ENCODE measurements at regions not wholly inside any gene's neighbourhood (a gene's known extent, or its start where the extent isn't known, plus 50 kb on each side); places are given as distances from the start of the nearest gene placed in this dataset.
A peak's percentile ranks its signal among the peaks of the same experiment; 100 is the strongest.
"Not testable (repeated sequence)": the region's sequence is repeated elsewhere in the genome, so short reads cannot be mapped to it uniquely, and the experiment has no call there.

DNA sequence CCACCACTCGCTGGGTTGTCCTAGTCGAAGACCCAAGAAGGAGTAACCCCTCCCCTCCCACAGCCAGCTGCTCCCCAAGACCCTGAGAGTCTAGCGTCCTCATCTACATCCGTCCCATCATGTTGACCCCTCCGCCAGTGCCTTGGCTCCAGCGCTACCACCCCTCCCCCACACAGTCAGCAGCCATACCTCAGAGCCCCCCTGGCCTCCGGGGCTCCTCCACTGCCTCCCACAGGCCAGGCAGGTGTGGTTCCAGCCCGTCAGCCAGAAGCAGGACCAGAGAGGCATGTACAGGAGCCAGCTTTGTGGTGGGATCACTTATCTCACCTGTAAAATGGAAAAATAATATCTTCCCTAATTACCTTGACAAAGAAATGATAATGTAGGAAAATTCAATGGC is 51.5 kb upstream of the PHF21B start:
- DNase-seq: no peak

DNA sequence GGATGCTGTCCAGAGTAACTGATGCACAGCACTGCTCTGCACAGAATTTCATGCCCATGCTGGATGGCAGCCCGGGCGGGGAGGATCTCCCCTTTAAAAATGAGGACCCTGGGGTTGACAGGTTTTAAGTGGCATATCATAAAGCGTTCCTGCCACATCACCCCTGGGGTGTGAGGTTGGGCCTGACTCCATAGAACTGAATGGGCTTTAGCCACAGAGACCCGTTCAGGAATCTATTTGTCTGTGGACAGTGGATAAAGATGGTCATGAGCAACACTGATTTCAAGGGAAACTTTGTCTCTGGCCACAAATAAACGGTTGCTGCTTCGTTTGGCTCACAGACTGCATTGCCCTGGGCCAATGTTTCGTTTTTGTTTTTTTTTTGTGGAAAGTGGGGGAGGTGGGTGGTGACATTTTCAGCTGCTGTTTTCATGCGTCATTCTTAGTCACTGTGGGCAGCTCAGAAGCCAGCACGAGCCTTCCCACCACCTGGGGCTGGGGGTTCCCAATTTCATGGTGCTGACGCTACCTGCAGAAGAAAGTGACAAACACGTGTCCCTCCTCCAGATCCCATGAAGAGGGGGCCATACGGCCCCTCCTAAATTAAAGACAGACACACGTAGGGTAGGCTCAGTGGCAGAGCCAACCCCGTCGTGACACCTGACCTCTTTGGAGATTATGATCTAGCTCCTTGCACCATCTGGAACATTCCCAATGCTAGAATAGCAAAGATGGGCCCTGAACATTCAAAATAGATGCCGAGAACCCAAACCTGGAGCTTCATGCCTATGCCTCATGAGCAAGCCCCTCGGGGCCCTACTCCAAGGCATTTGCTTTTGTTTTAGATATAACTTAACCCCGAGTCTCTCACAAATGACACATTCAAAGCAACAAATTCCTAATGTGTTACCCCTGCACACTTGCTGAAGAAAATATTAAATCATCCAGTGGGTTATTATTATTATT is 54.8 kb upstream of the PHF21B start:
- peak; percentile 3 to 43 for DNase-seq

DNA sequence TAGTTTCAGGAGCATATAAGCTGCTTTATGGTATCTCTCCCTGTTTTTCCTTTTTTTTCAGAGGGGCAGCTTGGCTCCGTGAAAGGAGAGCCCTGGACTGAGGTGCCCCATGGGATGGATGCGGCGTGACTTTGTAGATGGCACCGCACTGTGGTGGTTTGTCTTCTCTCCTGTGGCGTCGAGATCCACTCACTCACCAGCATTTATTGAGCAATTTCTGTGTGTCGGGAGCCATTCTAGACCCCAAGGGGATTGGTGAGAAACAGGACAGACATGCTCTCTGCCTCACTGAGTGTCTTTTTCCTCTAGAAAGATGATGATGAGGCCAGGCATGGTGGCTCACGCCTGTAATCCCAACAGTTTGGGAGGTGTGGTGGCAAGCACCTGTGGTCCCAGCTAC is 55.9 kb upstream of the PHF21B start:
- DNase-seq: no peak

DNA sequence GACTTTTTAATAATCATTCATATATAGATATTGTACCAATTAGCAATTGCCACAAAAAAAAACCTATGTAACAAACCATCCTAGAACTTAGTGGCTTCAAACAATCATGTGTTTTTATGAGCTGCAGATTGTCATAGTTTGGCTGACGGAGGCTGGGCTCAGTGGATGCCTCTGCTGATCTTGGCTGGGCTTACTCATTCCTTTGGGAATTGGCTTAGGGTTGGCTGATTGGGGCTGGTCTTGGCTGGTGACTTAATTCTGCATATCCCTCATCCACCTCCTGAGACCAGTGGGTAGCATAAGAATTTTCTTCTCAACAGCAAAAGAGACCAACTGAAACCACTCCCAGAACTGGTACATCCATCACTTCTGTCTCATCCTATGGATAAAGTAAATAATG is 57.9 kb upstream of the PHF21B start:
- no peak for DNase-seq

DNA sequence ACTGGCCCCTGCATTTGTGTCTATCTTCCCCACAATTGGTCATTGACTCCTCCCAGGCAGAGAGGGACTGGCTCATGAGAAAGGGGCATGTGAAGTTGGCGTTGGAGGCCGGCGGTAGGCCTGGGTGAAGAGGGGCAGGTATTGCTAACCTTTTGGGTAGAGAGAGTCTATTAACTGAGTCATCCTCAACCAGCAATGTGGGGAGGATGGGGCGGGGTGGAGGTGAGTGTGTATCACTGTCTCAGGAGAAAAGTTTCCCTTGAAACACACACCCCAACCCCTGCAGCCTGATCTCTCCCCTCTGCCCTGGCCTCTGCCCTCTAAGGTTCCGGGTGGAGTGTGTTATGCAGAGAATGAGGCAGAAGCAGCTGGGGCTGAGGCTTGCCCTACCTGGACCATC is 60.1 kb upstream of the PHF21B start:
- no peak for DNase-seq

DNA sequence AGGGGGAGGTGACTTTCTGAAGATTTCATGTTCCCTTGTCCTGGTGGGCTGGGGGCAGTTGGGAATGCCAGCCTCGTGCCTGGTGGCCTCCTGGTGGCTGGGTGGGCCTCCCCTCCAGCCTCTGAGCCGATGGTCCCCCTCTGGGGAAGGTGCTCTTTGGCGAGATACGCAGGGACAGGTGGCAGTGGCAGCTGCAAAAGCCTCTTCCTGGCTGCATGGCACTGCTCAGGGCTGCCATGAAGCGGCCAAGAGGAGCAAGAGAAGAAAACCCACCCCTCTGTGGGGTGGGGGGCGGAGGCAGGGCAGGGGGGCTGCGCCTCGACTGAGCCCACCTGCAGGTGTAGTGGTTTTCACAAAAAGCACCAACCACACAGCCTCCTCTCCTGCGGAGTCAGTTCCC is 61.8 kb upstream of the PHF21B start:
- no peak for DNase-seq

DNA sequence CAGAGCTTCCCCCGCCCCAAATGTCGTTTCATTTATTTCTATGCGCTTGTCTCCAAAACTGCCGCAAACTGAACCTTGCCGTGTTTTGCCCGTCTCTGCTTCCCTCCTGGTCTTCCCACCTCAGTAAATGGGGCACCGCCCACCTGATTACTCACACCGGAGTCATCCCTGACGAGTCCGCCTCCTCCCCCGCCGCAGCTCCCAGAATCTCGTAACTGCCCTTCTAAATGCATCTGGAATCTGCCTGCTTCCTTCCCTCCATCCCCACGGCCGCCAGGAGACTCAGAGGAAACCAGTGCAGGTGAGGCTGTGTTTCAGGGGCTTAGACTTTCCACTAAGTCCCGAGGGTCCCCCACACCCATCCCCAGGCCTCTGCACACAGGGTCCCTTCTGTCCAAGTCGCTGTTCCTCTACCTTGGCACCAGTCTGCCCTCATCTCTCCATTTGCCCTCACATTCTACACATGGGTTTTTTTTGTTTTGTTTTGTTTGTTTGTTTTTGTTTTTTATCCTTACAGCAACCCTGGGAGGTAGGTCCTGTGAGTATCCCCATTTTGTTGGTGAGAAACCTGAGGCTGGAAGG is 62.6 kb upstream of the PHF21B start:
- DNase-seq: peak in 1 of 2 donors; percentile 4

DNA sequence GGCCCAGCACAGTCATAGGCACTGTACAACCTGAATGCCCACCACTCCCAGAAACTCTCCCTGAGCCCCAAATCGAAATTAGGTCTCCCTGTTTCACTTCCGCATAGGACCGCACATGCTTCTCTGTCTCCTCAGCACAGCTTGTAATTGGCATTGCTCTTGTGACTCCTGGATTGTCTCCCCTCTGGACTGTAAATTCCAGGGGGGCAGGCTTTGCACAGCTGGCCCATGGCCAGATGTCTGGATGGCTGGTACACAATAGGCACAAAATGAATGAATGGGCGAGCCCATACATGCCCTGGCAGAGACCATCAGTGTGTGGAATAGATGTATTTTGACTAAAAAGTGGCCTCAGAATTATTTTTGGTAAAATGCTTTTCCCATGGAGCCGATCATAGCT is 63.3 kb upstream of the PHF21B start:
- DNase-seq: no peak

DNA sequence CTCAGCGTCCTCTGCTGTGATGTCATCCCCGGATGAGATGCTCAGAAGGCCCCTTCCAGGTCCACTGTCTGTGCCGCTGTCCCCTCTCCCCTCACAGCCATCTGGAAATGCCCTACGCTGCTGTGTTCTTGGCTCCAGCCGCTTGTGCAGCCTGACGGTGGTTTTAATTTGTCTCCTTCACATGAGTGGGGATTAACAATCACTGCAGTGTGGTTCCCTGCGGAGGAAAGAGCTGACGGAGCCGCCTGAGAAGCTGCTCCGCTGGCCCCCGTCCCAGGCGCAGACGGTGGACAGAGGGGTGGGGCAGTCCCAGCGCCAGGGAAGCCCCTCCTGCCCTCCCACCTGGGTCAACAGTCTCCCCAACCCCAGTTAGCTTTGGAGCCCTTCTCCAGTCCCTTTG is 67.5 kb upstream of the PHF21B start:
- DNase-seq: no peak

DNA sequence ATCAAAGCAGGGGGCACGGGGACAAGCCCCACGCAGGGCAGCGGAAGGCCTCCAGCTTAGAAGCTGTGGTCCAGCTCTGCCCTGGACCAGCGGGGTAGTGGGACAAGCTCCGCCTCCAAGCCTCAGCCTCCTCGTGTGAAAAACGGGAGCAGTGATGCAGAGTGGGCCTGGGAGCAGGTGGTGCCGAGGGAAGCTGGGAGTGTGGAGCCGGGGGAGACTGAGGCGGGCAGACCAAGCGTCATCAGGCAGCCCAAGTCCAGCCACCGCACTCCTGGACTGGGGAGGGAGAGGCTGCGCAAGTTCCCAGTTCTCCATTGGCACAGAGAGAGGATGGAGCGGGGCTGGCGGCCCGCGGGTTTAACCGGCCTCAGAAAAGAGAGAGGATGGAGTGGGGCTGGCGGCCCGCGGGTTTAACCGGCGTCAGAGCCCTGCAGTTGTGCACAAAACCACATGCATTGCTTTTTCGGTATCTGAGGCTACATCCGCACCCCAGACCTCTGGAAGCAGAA is 68.1 kb upstream of the PHF21B start:
- DNase-seq: no peak

DNA sequence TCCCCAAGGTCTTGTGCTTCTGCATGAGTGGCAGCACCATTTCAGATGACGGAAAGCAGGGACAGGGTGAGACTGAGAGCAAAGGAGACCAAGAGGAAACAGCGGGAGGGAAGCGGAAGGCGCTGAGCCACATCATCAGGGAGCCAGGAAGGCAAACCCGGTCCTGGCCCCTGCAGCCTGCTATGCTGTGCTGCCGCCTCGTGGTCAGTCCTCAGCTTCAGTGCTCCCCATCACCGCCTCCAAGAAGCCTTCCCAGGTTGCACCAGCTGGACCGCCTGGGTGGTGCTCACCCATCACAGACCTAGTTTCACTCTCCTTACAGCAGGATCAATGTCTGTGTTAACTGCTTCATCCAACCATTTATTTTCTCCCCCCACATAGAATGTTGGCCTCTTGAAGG is 73.0 kb upstream of the PHF21B start:
- no peak for DNase-seq

DNA sequence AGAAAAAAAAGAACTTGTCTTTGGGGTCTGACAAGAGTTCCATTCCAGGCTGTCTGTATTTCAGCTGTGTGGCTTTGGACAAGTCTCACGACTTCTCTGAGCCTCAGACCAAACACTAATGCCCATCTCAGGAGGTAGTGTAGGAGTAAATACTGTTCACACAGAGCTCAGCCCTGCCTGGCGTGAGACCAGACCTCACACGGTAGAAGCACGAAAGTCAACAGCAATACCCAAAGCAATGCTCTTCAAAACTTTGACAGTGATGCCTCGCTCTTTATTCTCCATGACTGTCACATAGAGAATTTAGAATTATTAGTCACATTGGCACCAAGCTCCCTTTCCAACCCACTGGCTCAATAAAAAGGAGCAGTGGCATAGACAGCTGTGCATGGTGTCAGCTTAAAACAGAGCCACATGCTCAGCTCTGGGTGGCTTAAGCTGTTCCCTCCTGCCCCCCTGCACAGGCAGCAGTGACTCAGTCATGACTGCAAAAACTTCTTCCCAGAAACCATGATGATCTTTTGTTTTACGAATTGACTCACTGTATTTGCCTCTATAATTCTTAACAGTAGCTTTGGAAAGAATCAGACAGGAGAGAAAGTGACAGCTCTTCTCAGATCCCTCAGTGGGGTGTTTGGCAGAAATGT is 74.0 kb upstream of the PHF21B start:
- DNase-seq: no peak

DNA sequence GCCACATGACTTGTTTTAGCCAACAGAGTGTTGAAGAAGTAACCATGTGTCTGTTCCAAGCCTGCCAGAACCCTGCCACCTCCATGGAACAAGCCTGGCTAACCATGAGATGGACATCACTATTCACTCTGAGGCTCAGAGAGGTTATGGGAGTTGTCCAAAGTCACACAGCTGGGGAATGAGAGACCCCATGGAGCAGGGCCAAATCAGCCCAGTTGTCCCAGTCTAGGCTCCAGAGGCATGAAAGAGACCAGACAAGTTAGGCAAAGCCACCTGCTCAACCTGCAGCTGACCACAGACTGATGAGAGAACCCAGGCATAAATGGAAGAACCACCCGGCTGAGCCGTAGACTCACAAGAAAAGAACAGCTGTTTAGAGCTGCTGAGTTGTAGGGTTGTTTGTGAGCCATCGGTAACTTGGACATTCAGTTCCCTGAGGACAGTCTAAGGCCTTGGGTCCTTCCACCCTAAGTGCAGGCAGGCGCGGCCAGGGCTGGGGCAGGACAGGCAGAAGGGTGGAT is 74.7 kb upstream of the PHF21B start:
- no peak for DNase-seq

DNA sequence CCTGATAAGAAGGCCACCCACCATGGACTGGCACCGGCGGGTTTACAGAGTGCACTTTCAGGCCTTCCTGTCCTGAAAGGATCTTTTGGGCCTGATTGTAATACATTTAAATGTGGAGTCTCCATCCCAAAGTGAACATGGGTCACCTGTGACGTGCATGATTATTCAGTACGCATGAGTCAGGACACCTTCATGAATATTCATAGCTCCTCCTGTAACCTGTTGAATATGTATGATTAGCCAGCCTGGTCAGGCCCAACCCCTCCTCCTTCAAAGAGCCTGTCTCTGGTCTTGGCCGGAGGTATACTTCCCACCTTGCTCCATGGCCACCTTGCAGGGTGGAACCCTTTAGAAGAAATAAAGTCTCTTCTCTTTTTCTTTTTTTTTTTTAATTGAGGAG is 75.9 kb upstream of the NUP50 start:
- DNase-seq: no peak

DNA sequence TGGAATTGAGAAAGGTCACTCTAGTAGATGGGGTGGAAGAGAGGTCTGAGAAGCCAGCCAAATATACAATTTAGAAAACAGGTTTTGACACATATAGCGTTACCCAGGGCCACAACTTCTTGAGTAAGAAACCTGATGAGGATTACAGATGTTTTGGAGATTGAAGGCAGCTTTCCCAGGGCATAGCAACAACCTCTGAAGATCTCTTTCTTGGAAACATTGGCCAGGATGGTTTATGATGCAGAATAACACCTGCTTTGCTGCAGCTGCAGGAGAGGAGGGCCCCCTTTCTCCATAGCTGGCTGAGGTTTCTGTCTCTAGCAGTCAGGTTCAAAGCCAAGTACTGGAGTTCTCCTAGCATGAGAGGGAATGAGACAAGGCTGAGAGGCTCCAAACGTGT is 75.1 kb upstream of the NUP50 start:
- no peak for DNase-seq

DNA sequence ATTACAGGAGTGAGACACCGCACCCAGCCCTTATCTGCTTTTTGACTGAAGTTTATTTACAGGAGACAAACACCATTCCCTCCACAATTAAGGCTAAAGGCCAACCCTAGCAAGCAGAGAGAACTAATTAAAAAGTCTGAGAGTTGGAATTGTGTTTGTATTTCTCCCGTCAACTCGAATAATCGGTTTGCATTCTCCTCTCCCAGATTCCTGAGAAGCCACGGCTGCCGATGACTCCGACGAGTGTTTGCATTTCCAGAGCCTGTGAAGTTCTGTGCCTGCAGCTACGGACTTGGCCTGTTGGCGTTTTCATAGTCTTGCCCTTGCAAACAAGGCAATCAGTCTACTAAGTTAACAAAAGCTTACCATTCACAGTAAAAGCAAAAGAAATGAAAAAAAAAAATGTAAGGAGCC is 73.2 kb upstream of the NUP50 start:
- DNase-seq: no peak

DNA sequence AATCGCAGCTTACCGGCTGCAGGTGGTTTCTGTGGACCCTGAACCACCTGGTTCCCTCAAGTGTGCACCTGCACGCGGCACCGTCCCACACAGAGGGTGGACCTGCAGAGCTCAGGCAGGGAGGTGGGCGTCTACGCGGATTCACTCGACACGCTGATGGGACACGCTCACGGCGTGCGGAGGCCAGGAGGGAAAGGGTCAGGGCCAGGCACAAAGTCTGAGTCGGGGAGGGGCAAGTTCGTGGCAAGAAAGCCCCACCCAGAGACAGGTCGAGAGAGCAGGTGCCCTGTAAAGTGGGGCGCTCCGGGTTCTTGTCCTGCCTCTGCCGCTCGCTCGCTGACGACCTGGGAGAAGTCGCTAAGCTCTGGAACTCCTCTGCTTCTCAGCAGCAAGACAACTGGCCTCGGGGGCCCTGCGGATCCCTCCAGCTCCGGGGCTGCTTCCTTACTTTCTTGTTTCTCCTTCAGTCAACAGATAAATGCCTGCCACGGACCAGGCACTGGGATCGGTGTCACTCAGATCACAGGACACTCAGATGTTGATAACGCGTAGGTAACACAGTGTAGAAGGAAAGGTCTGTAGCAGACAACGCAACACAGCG is 72.4 kb upstream of the NUP50 start:
- DNase-seq: no peak

DNA sequence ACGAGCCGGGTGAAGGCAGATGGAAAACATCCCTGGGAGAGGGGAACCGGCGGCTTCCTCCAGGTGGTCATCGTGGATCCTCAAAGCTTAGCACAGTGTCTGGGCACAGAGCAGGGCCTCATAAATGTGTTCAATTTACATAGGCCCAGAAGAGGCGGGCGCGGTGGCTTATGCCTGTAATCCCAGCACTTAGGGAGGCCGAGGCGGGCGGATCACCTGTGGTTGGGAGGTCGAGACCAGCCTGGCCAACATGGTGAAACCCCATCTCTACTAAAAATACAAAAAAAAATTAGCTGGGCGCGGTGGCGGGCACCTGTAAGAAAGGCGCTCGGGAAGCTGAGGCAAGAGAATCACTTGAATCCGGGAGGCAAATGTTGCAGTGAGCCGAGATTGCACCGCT is 71.8 kb upstream of the NUP50 start:
- DNase-seq: not testable (repeated sequence)

DNA sequence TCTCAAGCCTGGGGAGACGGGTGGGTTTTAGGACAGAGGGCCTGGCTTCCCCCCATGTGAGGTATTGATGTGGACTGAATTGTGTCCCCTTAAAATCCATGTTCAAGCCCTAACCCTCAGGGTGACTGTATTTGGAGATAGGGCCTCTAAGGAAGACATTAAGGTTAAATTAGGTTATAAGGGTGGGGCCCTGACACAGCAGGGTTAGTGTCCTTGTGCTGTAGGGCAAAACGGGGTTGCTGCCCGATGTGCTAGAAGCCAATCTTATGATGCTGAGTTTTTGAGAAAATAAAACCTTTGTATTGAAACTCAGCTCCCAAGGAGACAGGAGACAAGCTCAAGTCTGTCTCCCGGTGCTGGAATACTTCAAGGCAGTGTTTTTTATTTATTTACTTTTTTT is 71.1 kb upstream of the NUP50 start:
- DNase-seq: no peak

DNA sequence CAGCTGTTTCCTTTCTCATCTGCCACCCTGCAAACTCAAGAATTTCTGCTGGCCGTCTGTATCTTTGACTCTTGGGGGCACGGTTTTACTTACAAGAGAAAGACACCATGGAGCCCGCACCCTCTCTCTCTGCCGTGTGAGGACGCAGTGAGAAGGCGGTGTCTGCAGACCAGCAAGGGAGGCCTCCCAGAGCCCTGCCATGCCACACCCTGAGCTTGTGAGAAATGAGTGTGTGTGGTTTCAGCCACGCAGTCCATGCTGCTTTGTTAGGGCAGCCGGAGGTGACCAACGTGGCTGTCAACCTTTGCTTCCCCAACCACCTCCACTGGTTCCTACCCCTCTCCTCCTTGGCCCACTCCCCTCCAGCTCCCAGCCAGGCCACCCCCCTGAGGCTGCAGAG is 70.1 kb upstream of the NUP50 start:
- no peak for DNase-seq

DNA sequence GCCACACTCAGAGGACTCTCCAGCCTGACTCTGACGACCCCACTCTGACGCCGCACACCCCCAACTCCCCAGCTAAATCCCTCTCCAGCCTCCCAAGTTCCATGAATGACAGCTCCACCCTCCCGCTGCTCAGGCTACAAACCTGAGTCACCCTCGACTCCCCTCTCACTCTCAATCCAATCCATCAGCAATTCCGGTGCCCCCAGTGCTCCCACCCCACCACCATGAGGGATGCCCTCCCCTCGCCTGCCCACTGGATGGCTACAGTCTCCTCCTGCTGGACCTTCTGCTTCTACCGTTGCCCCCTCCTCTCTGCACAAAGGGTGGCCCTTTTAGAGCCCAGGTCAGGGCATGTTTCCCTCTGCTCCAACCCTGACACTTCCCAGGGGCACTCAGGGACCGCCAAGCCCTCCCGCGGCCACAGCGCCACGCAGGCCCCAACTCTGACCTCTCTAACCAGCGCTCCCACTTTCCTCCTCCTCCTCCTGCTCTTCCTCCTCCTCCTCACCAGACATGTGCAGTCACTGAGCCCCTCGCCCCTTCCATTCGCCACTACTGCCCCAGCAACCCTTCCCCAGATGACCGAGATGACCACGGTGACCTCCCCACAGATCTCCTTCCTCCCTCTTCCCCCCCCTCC is 69.5 kb upstream of the NUP50 start:
- no peak for DNase-seq

DNA sequence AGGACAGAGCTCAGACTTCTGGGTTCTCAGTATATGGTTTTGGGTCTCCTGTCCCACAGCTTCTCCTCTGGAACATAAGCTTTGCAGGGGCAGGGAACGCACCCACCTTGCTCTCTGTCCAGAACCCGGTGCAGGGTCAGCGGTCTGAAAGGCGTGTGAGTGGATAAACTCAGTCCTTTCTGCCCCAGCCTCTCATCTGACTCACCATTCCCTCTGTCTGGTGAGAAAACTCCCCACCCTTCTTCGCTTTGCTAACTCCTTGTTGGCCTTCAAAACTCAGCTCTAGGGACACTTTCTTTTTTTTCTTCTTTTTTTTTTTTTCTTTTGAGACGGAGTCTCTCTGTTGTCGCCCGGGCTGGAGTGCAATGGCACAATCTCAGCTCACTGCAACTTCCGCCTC is 68.9 kb upstream of the NUP50 start:
- no peak for DNase-seq
